ENCODE measurements at regions not wholly inside any gene's neighbourhood (a gene's known extent, or its start where the extent isn't known, plus 50 kb on each side); places are given as distances from the start of the nearest gene placed in this dataset.
A peak's percentile ranks its signal among the peaks of the same experiment; 100 is the strongest.

GRCh38 chr9:126053913-126054312, 272.7 kb upstream of the MVB12B start:
- Histone ChIP-seq H3K9ac (ENCODE audit: low read length) (no peak overlapping the region), H3K4me1 (ENCODE audit: control insufficient read depth in 1 of 2, insufficient read depth in 2 of 2, low read length in 2 of 2) (peaks cover 0 to 13% of the 10 kb centered on the region in 2 experiments; a peak in 2 of 4 replicates), H4K20me1 (ENCODE audit: insufficient read depth) (no peaks in the 10 kb centered on the region), H3K36me3 (ENCODE audit: control insufficient read depth in 1 of 2, insufficient read depth in 2 of 2, low read length in 2 of 2) (no peaks in the 10 kb centered on the region), H2AFZ (ENCODE audit: low read depth, low read length, poor library complexity, severe bottlenecking) (no peak overlapping the region), H3K27me3 (ENCODE audit: insufficient read depth, low read length) (no peaks in the 10 kb centered on the region; the same call in 1 of the 2 replicates), H3K79me2 (ENCODE audit: insufficient read depth, low read length) (no peaks in the 10 kb centered on the region), H3K9me3 (ENCODE audit: control insufficient read depth in 1 of 2, insufficient read depth in 1 of 2, low read depth in 1 of 2, low read length in 2 of 2) (no peaks in the 10 kb centered on the region), H3K9me2 (ENCODE audit: insufficient read depth) (no peaks in the 10 kb centered on the region), H3K4me3 (replicated peaks in 1 of 2; ENCODE audit: low read depth in 1 of 2, low read length in 2 of 2) (no peak overlapping the region), H3K27ac (ENCODE audit: low read depth, low read length) (no peak overlapping the region), H3K4me2 (ENCODE audit: low read length) (no peak overlapping the region)
- ChIA-PET CTCF (no interaction called here), POLR2A (no interaction called here), RAD21 (ENCODE audit: low non-redundant PET in 1 of 2, low total read pairs in 2 of 2, uncharacterized antibody in 2 of 2, unreplicated experiment in 2 of 2) (no interaction called here)
- BruUV-seq (replicated peaks): no TSS peak
- ATAC-seq (no peak), DNase-seq (ENCODE audit: low read depth, low spot score) (no peak)
- intact Hi-C loops (cut with micrococcal nuclease): no loop called here
- no peak for TF ChIP-seq POLR2A (IDR thresholded peaks at IDR 0.05; ENCODE audit: borderline replicate concordance, extremely low read depth, insufficient read depth, insufficient read length)
- TF ChIP-seq YY1 (IDR thresholded peaks at IDR 0.05; ENCODE audit: extremely low read depth, insufficient replicate concordance, low read depth, low read length): no peak
- no peak for TF ChIP-seq CBX3 (IDR thresholded peaks at IDR 0.05; ENCODE audit: low read depth)
- TF ChIP-seq SP1 (IDR thresholded peaks at IDR 0.05; ENCODE audit: low read depth): no peak
- TF ChIP-seq CEBPB (IDR thresholded peaks at IDR 0.05; ENCODE audit: low read depth): no peak
- TF ChIP-seq EZH2 (IDR thresholded peaks at IDR 0.05): no peak
- no peak for TF ChIP-seq ELF1 (IDR thresholded peaks at IDR 0.05; ENCODE audit: borderline replicate concordance, low read depth)
- no peak for TF ChIP-seq FOSL1 (IDR thresholded peaks at IDR 0.05; ENCODE audit: low read depth)
- no peak for TF ChIP-seq SRF (IDR thresholded peaks at IDR 0.05; ENCODE audit: low read depth)

GRCh38 chr9:126055381-126055985, 271.1 kb upstream of the MVB12B start:
- peak overlapping the region; percentile 43 for H3K4me2 ChIP-seq (ENCODE audit: low read length)
- DNase-seq (ENCODE audit: low read depth, low spot score): no peak
- H3K79me2 ChIP-seq (ENCODE audit: insufficient read depth, low read length): no peaks in the 10 kb centered on the region
- H3K4me3 ChIP-seq (replicated peaks in 1 of 2; ENCODE audit: low read depth in 1 of 2, low read length in 2 of 2): no peak overlapping the region
- ChIA-PET POLR2A (no interaction called here), CTCF (no interaction called here), RAD21 (ENCODE audit: low non-redundant PET in 1 of 2, low total read pairs in 2 of 2, uncharacterized antibody in 2 of 2, unreplicated experiment in 2 of 2) (no interaction called here)
- intact Hi-C loops (cut with micrococcal nuclease): no loop called here
- no peaks in the 10 kb centered on the region; the same call in 1 of the 2 replicates for H3K27me3 ChIP-seq (ENCODE audit: insufficient read depth, low read length)
- no peak overlapping the region for H3K9ac ChIP-seq (ENCODE audit: low read length)
- TF ChIP-seq ZBTB33 (IDR thresholded peaks at IDR 0.05; ENCODE audit: extremely low read depth, insufficient replicate concordance, low read length) (no peak), CTCF (IDR thresholded peaks at IDR 0.05 in 2 of 3, conservative IDR thresholded peaks at IDR 0.05 in 1 of 3; ENCODE audit: borderline replicate concordance in 1 of 3, insufficient read depth in 1 of 3, low read depth in 2 of 3, low read length in 2 of 3) (no peak), SIN3A (IDR thresholded peaks at IDR 0.05; ENCODE audit: low read depth) (no peak), MAX (IDR thresholded peaks at IDR 0.05) (no peak), SP1 (IDR thresholded peaks at IDR 0.05; ENCODE audit: low read depth) (no peak), JUND (IDR thresholded peaks at IDR 0.05) (no peak), FOSL1 (IDR thresholded peaks at IDR 0.05; ENCODE audit: low read depth) (peak; percentile 42; the same call in 1 of the 2 replicates), SRF (IDR thresholded peaks at IDR 0.05; ENCODE audit: low read depth) (no peak), POLR2AphosphoS5 (IDR thresholded peaks at IDR 0.05; ENCODE audit: low read depth, low read length) (no peak)
- no peak overlapping the region for H3K27ac ChIP-seq (ENCODE audit: low read depth, low read length)
- H3K9me3 ChIP-seq (ENCODE audit: control insufficient read depth in 1 of 2, insufficient read depth in 1 of 2, low read depth in 1 of 2, low read length in 2 of 2): no peaks in the 10 kb centered on the region
- no peaks in the 10 kb centered on the region for H4K20me1 ChIP-seq (ENCODE audit: insufficient read depth)
- no peaks in the 10 kb centered on the region for H3K36me3 ChIP-seq (ENCODE audit: control insufficient read depth in 1 of 2, insufficient read depth in 2 of 2, low read length in 2 of 2)
- peak; percentile 35; the same call in 1 of the 2 replicates for ATAC-seq
- H3K4me1 ChIP-seq (ENCODE audit: control insufficient read depth in 1 of 2, insufficient read depth in 2 of 2, low read length in 2 of 2): peaks cover 0 to 13% of the 10 kb centered on the region in 2 experiments; a peak in 2 of 4 replicates
- no peaks in the 10 kb centered on the region for H3K9me2 ChIP-seq (ENCODE audit: insufficient read depth)
- H2AFZ ChIP-seq (ENCODE audit: low read depth, low read length, poor library complexity, severe bottlenecking): no peak overlapping the region
- no TSS peak for BruUV-seq (replicated peaks)

Data from HCT116 (cell line).